ENCODE measurements at regions not wholly inside any gene's neighbourhood (a gene's known extent, or its start where the extent isn't known, plus 50 kb on each side); places are given as distances from the start of the nearest gene placed in this dataset.

DNA sequence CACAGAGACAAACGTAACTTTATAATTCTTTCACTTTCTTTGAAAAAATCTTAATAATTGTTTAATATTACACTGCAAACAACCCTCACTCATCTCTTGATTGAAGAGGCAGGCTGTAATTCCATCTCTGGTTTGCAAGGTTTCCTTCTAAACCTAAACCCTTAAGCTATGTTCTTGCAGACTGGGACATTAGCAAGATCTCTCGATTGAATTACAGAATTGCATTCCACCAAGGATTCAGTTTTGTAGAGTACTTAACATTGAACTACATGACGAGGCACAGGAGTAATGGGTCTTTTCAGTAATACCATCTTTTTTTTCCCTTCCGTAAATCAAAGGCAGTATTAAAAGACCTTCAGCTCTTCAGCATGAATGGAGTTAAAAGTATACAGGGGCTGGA, 111.6 kb upstream of the EEF1E1 start:
- no peaks in the 10 kb centered on the region for H3K27me3 ChIP-seq
- ATAC-seq (ENCODE audit: low FRiP score in 2 of 2) (no peak), DNase-seq (no peak)
- no peak for TF ChIP-seq POLR2A (IDR thresholded peaks at IDR 0.05)
- TF ChIP-seq POLR2AphosphoS5 (IDR thresholded peaks at IDR 0.05): no peak
- no peak for TF ChIP-seq EP300 (IDR thresholded peaks at IDR 0.05)
- TF ChIP-seq, protein P1, sequence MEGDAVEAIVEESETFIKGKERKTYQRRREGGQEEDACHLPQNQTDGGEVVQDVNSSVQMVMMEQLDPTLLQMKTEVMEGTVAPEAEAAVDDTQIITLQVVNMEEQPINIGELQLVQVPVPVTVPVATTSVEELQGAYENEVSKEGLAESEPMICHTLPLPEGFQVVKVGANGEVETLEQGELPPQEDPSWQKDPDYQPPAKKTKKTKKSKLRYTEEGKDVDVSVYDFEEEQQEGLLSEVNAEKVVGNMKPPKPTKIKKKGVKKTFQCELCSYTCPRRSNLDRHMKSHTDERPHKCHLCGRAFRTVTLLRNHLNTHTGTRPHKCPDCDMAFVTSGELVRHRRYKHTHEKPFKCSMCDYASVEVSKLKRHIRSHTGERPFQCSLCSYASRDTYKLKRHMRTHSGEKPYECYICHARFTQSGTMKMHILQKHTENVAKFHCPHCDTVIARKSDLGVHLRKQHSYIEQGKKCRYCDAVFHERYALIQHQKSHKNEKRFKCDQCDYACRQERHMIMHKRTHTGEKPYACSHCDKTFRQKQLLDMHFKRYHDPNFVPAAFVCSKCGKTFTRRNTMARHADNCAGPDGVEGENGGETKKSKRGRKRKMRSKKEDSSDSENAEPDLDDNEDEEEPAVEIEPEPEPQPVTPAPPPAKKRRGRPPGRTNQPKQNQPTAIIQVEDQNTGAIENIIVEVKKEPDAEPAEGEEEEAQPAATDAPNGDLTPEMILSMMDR (IDR thresholded peaks at IDR 0.05): no peak
- no peaks in the 10 kb centered on the region for H3K9me3 ChIP-seq
- WGBS, 2 donors: 67 to 76% methylated on average over 4 of the region's 4 CpGs
- no peak overlapping the region for H3K27ac ChIP-seq
- no peaks in the 10 kb centered on the region for H3K36me3 ChIP-seq
- no peak overlapping the region for H3K4me3 ChIP-seq
- H3K4me1 ChIP-seq: no peaks in the 10 kb centered on the region

GRCh38 chr6:8212720-8213434, 110.5 kb upstream of the EEF1E1 start:
- DNase-seq (no peak), ATAC-seq (ENCODE audit: low FRiP score in 2 of 2) (no peak)
- H3K4me1 ChIP-seq: no peaks in the 10 kb centered on the region
- no peak overlapping the region for H3K27ac ChIP-seq
- no peaks in the 10 kb centered on the region for H3K9me3 ChIP-seq
- H3K4me3 ChIP-seq: no peak overlapping the region
- TF ChIP-seq, protein P1 (IDR thresholded peaks at IDR 0.05): no peak
- no peak for TF ChIP-seq EP300 (IDR thresholded peaks at IDR 0.05)
- TF ChIP-seq POLR2AphosphoS5 (IDR thresholded peaks at IDR 0.05): no peak
- TF ChIP-seq POLR2A (IDR thresholded peaks at IDR 0.05): no peak
- WGBS, 2 donors: 84 to 90% methylated on average over 2 of the region's 2 CpGs
- H3K36me3 ChIP-seq: no peaks in the 10 kb centered on the region
- H3K27me3 ChIP-seq: no peaks in the 10 kb centered on the region

DNA sequence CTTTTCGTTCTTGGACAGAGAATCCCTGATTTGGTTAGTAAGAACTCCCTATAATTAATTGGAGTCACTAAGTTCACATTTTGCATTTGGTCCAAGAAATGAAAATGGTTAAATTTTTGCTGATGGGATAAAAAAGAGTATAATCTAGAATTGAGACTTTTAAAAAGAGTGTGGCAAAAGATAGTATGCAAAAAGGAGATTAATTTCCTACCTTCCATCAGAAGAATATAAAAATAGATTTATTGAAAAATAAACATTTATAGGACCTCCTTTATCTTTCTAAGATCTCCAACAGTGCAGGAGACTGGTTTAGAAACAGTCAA, 105.5 kb upstream of the EEF1E1 start:
- no peak for DNase-seq
- no peak overlapping the region for H3K4me3 ChIP-seq
- H3K4me1 ChIP-seq: no peaks in the 10 kb centered on the region
- no peak for ATAC-seq (ENCODE audit: low FRiP score in 2 of 2)
- TF ChIP-seq POLR2A (IDR thresholded peaks at IDR 0.05): no peak
- TF ChIP-seq, protein P1 (IDR thresholded peaks at IDR 0.05): no peak
- TF ChIP-seq EP300 (IDR thresholded peaks at IDR 0.05): no peak
- no peak for TF ChIP-seq POLR2AphosphoS5 (IDR thresholded peaks at IDR 0.05)
- no peak overlapping the region for H3K27ac ChIP-seq
- H3K36me3 ChIP-seq: no peaks in the 10 kb centered on the region
- H3K9me3 ChIP-seq: no peaks in the 10 kb centered on the region
- H3K27me3 ChIP-seq: no peaks in the 10 kb centered on the region
- 87 to 93% methylated on average over 1 of the region's 1 CpG for WGBS, 2 donors

DNA sequence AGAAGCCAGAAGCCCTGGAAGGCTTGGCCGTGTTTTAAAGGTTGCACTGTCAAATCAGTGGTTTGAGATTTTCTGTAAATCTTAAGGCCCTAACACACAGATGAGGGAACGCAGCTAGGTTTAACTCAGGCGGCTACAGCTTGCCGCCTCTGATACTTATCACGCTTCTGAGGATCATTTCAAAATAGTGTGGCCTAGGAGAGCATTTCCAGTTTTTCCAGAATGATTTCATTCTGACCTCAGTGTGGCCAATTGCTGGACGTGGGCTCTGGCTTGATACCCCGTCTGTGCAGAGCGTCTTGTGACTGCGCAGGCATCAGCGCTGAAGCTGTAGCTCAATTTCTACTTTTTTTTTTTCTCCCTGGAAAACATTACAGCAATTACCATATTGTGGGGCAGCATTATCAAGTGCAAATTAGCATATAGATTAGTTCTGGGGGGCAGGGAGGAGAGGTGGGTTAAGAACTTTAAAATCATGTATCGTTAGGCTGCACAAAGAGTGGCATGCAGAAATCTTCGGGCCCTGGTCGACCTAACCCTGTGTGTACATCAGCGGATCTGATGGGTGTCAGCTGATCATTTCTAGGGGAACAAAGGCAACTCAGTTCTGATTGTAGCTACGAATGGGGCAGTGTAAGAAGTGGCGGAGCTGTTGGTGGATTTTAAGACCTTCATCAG, 105.0 kb upstream of the EEF1E1 start:
- no peak overlapping the region for H3K27ac ChIP-seq
- no peaks in the 10 kb centered on the region for H3K4me1 ChIP-seq
- H3K27me3 ChIP-seq: no peaks in the 10 kb centered on the region
- DNase-seq: no peak
- no peak for ATAC-seq (ENCODE audit: low FRiP score in 2 of 2)
- no peaks in the 10 kb centered on the region for H3K36me3 ChIP-seq
- TF ChIP-seq POLR2AphosphoS5 (IDR thresholded peaks at IDR 0.05) (no peak), POLR2A (IDR thresholded peaks at IDR 0.05) (no peak), EP300 (IDR thresholded peaks at IDR 0.05) (no peak)
- TF ChIP-seq, protein P1 (IDR thresholded peaks at IDR 0.05): no peak
- 81 to 87% methylated on average over 16 of the region's 16 CpGs for WGBS, 2 donors
- H3K9me3 ChIP-seq: no peaks in the 10 kb centered on the region
- no peak overlapping the region for H3K4me3 ChIP-seq

- WGBS, 2 donors: 74 to 78% methylated on average over 5 of the region's 5 CpGs
- no peak for ATAC-seq (ENCODE audit: low FRiP score in 2 of 2)
- Histone ChIP-seq H3K27ac (no peak overlapping the region), H3K9me3 (no peaks in the 10 kb centered on the region), H3K4me3 (no peak overlapping the region), H3K27me3 (no peaks in the 10 kb centered on the region), H3K36me3 (no peaks in the 10 kb centered on the region), H3K4me1 (no peaks in the 10 kb centered on the region)
- DNase-seq: no peak
- TF ChIP-seq POLR2A (IDR thresholded peaks at IDR 0.05) (no peak), POLR2AphosphoS5 (IDR thresholded peaks at IDR 0.05) (no peak), EP300 (IDR thresholded peaks at IDR 0.05) (no peak)
- TF ChIP-seq, protein P1 (IDR thresholded peaks at IDR 0.05): no peak
Measured at GRCh38 chr6:8203337-8203736, 101.0 kb upstream of the EEF1E1 start.
